PC-3 (cell line): ENCODE measurements at regions not wholly inside any gene's neighbourhood (a gene's known extent, or its start where the extent isn't known, plus 50 kb on each side); places are given as distances from the start of the nearest gene placed in this dataset.

Experiments used
- ATAC-seq: fragments of 200-7000 bp; cut with Tn5 transposase; 2 replicates; pipeline ENCODE4 v1.9.1; 2020; ENCODE audit warnings: mild to moderate bottlenecking, moderate library complexity
- BruUV-seq: library from RNA; stranded (reverse); fragments of 400-500 nt; replicated peaks from 2 replicates; lab custom pipeline; 2021; lab: Mats Ljungman, UMichigan
- CTCF ChIA-PET: fragments of 300-600 bp; sonication (Branson Sonifier 250); formaldehyde crosslinking; loops from one replicate; lab custom pipeline; 2022; ENCODE audit warnings: antibody characterized with exemption; lab: Charles Lee
- POLR2A ChIA-PET: fragments of 300-600 bp; sonication (Branson Sonifier 250); formaldehyde crosslinking; loops from one replicate; lab custom pipeline; 2022; ENCODE audit warnings: antibody characterized with exemption; ENCODE audit not compliant: unreplicated experiment; lab: Charles Lee
- DNase-seq: peaks from one replicate; pipeline ENCODE4 v3.0.0-alpha.2; 2015
- H2AFZ ChIP-seq: fragments of 300-600 bp; sonication (generic); 2 replicates; pipeline ENCODE4 v1.6.0; 2016; ENCODE audit warnings: antibody characterized with exemption, low read length
- H3F3A ChIP-seq: fragments of 300-600 bp; sonication (generic); one replicate; pipeline ENCODE4 v1.6.0; 2017; ENCODE audit warnings: antibody characterized with exemption, low read length, control low read depth, mild to moderate bottlenecking; ENCODE audit not compliant: unreplicated experiment
- H3K27ac ChIP-seq: fragments of 300-600 bp; sonication (generic); 2 replicates; pipeline ENCODE4 v1.5.1; 2016; ENCODE audit warnings: mild to moderate bottlenecking, low read length
- H3K27me3 ChIP-seq: fragments of 300-600 bp; sonication (generic); 2 replicates; pipeline ENCODE4 v1.6.1; 2016; ENCODE audit warnings: low read length, mixed read lengths
- H3K36me3 ChIP-seq: fragments of 300-600 bp; sonication (generic); 2 replicates; pipeline ENCODE4 v1.6.1; 2016; ENCODE audit warnings: low read depth, mixed run types, low read length, mixed read lengths
- H3K4me1 ChIP-seq: fragments of 300-600 bp; sonication (generic); 2 replicates; pipeline ENCODE4 v1.5.1; 2016; ENCODE audit warnings: low read length; ENCODE audit not compliant: insufficient read depth
- H3K4me2 ChIP-seq: fragments of 300-600 bp; sonication (generic); 2 replicates; pipeline ENCODE4 v1.6.0; 2016; ENCODE audit warnings: low read length
- H3K4me3 ChIP-seq: fragments of 300-600 bp; sonication (generic); 2 replicates; pipeline ENCODE4 v1.5.1; 2016; ENCODE audit warnings: mild to moderate bottlenecking, low read length, mixed read lengths
- H3K79me2 ChIP-seq: fragments of 300-600 bp; sonication (generic); 2 replicates; pipeline ENCODE4 v1.6.1; 2017; ENCODE audit warnings: low read length, mixed read lengths
- H3K9ac ChIP-seq: fragments of 300-600 bp; sonication (generic); 2 replicates; pipeline ENCODE4 v1.6.0; 2016; ENCODE audit warnings: mild to moderate bottlenecking, low read length
- H3K9me2 ChIP-seq: fragments of 300-600 bp; sonication (generic); replicated peaks from 2 replicates; pipeline ENCODE4 v1.6.1; 2016; ENCODE audit warnings: mixed run types, low read length, mixed read lengths
- H3K9me3 ChIP-seq: fragments of 300-600 bp; sonication (generic); 2 replicates; pipeline ENCODE4 v1.6.1; 2016; ENCODE audit warnings: low read length, mixed read lengths
- H4K20me1 ChIP-seq: fragments of 300-600 bp; sonication (generic); 2 replicates; pipeline ENCODE4 v1.6.1; 2016; ENCODE audit warnings: low read length, mixed read lengths
- EZH2 ChIP-seq: fragments of 300-600 bp; sonication (generic); IDR thresholded peaks from one replicate; pipeline ENCODE4 v1.6.1; 2017; ENCODE audit warnings: antibody characterized with exemption, mild to moderate bottlenecking, low read length; ENCODE audit not compliant: unreplicated experiment
- EZH2phosphoT487 ChIP-seq: fragments of 300-600 bp; sonication (generic); IDR thresholded peaks from 2 replicates; pipeline ENCODE4 v1.6.1; 2018; ENCODE audit warnings: mild to moderate bottlenecking, antibody characterized with exemption, low read length, borderline replicate concordance
- intact Hi-C: fragments of 100-400 bp; cut with micrococcal nuclease; formaldehyde crosslinking; loops from 2 replicates; pipeline ENCODE4 v1.9.0; 2023
- TF ChIP-seq, protein P1 (sequence below): fragments of 300-600 bp; sonication (generic); conservative IDR thresholded peaks from 2 replicates; pipeline ENCODE4 v1.5.1; 2017; ENCODE audit warnings: antibody characterized with exemption, low read depth, mild to moderate bottlenecking, low read length

DNA sequence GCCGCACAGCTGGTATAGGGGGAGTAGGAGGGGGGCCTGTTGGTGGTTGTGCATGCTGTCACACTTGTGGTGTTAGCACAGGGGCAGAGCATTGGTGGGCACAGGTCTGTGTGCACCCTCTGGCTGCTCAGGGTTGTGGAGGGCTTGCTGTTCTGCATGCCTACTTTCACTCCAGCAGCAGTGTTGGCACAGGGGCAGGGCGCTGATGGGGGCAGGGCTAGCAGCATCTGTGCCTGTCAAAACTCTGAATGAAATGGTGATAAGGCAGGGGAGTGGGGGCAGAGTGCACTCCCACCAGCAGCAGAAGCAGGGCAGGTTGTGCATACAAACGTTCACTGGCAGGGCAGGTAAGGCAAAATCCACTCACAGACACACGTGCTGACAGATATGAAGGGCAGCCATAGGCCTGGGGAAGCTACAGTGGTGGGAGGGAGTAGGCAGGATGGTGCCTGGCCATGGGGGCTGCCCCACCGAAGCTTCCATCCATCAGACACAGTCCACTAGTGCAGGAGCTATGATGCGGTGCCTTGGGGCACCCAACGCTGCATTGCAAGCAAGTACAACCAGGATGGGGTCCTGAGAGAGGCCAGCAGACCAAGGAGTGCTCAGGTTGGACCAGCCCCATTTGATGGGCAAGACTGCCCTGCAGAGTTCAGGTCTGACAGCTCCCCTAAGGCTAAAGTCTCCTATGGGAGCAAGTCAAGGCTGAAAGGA is 160.7 kb upstream of the SPANXC start:
- H4K20me1 ChIP-seq = no peaks in the 10 kb centered on the region
- H3K9ac ChIP-seq = no peak overlapping the region
- H3K36me3 ChIP-seq = no peaks in the 10 kb centered on the region
- ATAC-seq (no peak), DNase-seq (no peak)
- H3F3A ChIP-seq = peaks cover 9% of the 10 kb centered on the region
- no peaks in the 10 kb centered on the region for H3K27me3 ChIP-seq
- ChIA-PET CTCF (no interaction called here), POLR2A (no interaction called here)
- BruUV-seq = no TSS peak
- no peak overlapping the region for H3K4me2 ChIP-seq
- H3K4me1 ChIP-seq = peaks cover 35% of the 10 kb centered on the region
- TF ChIP-seq EZH2 = no peak
- no peak for TF ChIP-seq EZH2phosphoT487
- TF ChIP-seq, protein P1, sequence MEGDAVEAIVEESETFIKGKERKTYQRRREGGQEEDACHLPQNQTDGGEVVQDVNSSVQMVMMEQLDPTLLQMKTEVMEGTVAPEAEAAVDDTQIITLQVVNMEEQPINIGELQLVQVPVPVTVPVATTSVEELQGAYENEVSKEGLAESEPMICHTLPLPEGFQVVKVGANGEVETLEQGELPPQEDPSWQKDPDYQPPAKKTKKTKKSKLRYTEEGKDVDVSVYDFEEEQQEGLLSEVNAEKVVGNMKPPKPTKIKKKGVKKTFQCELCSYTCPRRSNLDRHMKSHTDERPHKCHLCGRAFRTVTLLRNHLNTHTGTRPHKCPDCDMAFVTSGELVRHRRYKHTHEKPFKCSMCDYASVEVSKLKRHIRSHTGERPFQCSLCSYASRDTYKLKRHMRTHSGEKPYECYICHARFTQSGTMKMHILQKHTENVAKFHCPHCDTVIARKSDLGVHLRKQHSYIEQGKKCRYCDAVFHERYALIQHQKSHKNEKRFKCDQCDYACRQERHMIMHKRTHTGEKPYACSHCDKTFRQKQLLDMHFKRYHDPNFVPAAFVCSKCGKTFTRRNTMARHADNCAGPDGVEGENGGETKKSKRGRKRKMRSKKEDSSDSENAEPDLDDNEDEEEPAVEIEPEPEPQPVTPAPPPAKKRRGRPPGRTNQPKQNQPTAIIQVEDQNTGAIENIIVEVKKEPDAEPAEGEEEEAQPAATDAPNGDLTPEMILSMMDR = no peak
- no peaks in the 10 kb centered on the region for H3K9me3 ChIP-seq
- intact Hi-C loops = loop anchor here (10.0 kb wide), 1 partner anchor 522 kb away; no protein-coding TSS in a partner anchor
- no peak overlapping the region for H3K27ac ChIP-seq
- H3K9me2 ChIP-seq = no peaks in the 10 kb centered on the region
- H3K79me2 ChIP-seq = no peaks in the 10 kb centered on the region
- no peak overlapping the region for H3K4me3 ChIP-seq
- H2AFZ ChIP-seq = no peak overlapping the region

DNA sequence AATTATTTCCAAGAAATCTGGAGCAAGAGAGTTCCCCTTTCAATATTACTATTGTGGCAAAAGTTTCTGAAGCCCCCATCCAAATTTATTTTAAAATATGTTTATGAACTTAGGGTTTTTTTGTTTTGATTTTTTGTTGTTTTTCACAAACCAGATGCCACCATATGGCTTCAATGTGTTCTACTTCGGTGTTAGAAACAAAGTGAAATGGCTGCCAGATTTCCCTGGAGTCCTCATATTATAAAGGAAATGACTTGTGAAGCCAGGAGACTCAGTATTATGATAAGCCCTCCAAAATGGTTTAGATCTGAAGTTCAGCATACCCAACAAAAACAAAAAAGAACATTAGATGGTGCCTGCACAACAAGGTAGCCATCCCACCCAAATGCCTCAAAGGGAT is 154.2 kb upstream of the SPANXC start:
- no peaks in the 10 kb centered on the region for H3K79me2 ChIP-seq
- no peaks in the 10 kb centered on the region for H3K9me2 ChIP-seq
- ChIA-PET CTCF (no interaction called here), POLR2A (no interaction called here)
- ATAC-seq = no peak
- no peaks in the 10 kb centered on the region for H3K9me3 ChIP-seq
- no peak overlapping the region for H3K9ac ChIP-seq
- no peaks in the 10 kb centered on the region for H4K20me1 ChIP-seq
- H3K4me1 ChIP-seq = no peaks in the 10 kb centered on the region
- no TSS peak for BruUV-seq
- no peak overlapping the region for H3K27ac ChIP-seq
- TF ChIP-seq EZH2 = no peak
- TF ChIP-seq, protein P1 = no peak
- no peak for TF ChIP-seq EZH2phosphoT487
- no peaks in the 10 kb centered on the region for H3F3A ChIP-seq
- DNase-seq = no peak
- intact Hi-C loops = no loop called here
- H3K36me3 ChIP-seq = no peaks in the 10 kb centered on the region
- H3K4me2 ChIP-seq = no peak overlapping the region
- no peak overlapping the region for H2AFZ ChIP-seq
- H3K4me3 ChIP-seq = no peak overlapping the region
- no peaks in the 10 kb centered on the region for H3K27me3 ChIP-seq

DNA sequence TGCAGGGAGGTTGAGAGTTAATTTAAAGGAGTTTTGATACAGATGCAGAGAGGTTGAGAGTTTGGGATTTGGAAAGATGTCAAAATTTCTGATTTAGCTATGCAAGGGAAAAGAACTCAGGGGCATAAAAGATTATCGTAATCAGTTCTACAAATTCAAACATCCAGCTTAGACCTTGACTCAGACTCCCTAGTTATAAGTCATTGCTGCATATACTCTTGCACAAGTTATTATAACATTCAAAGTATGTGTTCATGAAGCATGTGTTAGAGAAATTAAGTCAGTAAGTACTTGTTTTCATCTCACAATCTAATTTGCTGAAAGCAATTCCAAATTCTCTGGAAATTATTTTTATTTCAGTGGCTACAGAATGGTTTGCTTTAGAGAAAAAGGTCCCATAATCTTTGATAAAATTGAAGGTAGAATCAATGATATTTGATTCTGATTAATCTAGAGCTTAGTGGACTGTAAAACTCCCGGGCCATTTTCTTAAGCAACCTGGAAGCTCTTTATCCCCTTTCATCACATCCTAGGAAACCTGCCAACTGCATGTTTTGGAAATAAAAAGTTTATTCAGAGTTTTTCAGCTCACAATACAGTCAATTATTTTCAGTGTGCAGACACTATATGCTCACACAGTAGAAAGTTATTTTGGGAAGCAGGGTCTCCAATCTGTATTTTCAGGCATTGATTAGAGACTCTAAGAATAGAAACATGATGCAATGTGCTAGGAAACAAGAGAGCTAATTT is 132.9 kb upstream of the SPANXC start:
- ChIA-PET CTCF (no interaction called here), POLR2A (no interaction called here)
- no peak for ATAC-seq
- Histone ChIP-seq H3K4me1 (peaks cover 10% of the 10 kb centered on the region; the same call in 1 of the 2 replicates), H3F3A (no peaks in the 10 kb centered on the region), H2AFZ (no peak overlapping the region), H3K9ac (no peak overlapping the region), H3K27ac (no peak overlapping the region), H3K4me2 (no peak overlapping the region), H3K27me3 (no peaks in the 10 kb centered on the region), H3K36me3 (no peaks in the 10 kb centered on the region), H3K4me3 (no peak overlapping the region), H4K20me1 (no peaks in the 10 kb centered on the region), H3K9me2 (no peaks in the 10 kb centered on the region), H3K9me3 (no peaks in the 10 kb centered on the region), H3K79me2 (no peaks in the 10 kb centered on the region)
- TF ChIP-seq, protein P1 = no peak
- TF ChIP-seq EZH2phosphoT487 (no peak), EZH2 (no peak)
- no TSS peak for BruUV-seq
- intact Hi-C loops = no loop called here
- no peak for DNase-seq
